Suppressor macrophage treated with lipopolysaccharide for 1 hour (primary cell): ENCODE measurements at regions not wholly inside any gene's neighbourhood (a gene's known extent, or its start where the extent isn't known, plus 50 kb on each side); places are given as distances from the start of the nearest gene placed in this dataset.
"Not testable (repeated sequence)": the region's sequence is repeated elsewhere in the genome, so short reads cannot be mapped to it uniquely, and the experiment has no call there.

Experiments used
- DNase-seq, 3 donors: peaks; one replicate each; pipeline ENCODE4 v3.0.0-alpha.2; 2020 to 2022

DNA sequence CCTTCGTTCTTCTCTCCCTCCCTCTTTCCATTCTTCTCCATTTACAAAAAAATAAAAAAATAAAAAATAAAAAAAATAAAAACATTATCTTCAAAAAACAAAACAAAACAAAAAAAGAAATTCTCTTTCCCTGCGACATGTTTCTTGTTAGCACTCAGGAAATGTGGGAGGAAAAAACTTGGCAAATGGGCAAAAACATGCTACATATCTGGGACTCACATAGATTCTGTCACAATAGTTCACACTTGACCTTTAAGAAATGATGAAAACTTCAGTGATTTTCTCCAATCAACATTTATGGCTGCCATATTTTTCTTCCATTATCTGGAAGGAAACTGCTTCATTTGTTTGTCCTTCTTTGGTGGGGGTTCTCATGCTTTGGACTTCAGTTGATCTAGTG lies 109.3 kb downstream of the PRKAB2 start:
- DNase-seq, result no peak

DNA sequence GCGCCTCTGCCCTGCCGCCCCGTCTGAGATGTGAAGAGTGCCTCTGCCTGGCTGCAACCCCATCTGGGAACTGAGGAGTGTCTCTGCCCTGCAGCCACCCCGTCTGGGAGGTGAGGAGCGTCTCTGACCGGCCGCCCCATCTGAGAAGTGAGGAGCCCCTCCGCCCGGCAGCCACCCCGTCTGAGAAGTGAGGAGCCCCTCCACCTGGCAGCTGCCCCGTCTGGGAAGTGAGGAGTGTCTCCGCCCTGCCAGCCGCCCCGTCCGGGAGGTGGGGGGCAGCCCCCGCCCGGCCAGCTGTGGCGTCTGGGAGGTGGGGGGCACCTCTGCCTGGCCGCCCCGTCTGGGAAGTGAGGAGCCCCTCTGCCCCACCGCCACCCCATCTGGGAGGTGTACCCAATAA lies 110.4 kb downstream of the PRKAB2 start:
- not testable (repeated sequence) for DNase-seq

DNA sequence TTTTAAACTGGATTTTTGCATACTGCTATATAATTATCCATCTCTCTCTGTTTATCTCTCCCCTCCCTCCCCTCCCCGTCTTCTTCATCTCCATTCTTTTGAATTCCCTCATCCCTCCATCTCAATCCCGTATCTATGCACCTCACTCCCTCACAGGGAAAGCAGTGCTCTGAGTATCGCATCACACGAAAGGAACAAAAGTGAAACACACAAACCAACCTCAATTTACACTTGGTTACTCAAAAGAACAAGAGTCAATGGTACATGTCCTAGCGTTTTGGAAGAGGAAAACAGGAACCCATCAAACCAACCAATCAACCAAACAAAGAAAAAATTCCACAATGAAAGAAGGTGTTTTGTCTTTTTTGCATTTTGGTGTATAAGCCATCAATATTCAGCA lies 115.1 kb downstream of the NBPF12 start:
- DNase-seq, result no peak

DNA sequence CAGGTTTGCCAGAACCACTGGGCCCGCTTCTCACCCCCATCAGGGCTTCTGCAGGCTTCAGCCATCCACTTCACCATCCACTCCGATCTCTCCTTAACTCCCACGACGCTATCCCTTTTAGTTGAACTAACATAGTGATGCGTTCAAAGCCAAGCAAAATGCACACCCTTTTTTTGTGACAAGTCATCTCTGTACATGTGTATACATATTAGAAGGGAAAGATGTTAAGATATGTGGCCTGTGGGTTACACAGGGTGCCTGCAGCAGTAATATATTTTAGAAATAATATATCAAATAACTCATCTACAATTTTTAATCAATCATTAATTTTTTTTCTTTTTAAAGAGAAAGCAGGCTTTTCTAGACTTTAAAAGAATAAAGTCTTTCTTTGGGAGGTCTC lies 114.6 kb downstream of the NBPF12 start:
- no peak for DNase-seq

DNA sequence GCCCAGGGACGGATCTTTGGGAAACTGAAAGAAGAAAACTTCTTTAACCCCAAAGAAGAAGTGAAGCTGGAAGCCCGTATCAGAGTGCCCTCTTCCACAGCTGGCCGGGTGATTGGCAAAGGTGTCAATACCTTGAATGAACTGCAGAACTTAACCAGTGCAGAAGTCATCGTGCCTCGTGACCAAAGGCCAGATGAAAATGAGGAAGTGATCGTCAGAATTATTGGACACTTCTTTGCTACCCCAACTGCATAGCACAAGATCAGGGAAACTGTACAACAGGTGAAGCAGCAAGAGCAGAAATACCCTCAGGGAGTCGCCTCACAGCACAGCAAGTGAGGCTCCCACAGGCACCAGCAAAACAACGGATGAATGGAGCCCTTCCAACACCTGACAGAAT lies 114.0 kb downstream of the NBPF12 start:
- no peak for DNase-seq

DNA sequence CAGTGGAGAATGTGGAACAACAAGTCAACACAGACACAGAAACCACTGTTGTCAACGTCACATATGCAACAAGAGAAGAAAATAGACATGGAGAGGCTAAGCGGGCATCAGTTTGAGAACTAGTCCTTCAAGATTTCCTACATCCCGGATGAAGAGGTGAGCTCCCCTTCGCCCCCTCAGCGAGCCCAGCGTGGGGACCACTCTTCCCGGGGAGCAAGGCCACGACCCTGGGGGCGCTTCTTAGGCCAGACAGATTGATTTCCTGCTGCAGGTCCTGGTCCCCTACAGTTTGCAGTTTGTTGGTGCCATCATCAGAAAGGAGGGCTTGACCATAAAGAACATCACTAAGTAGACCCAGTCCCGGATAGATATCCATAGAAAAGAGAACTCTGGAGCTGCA lies 113.0 kb downstream of the NBPF12 start:
- DNase-seq, result no peak

DNA sequence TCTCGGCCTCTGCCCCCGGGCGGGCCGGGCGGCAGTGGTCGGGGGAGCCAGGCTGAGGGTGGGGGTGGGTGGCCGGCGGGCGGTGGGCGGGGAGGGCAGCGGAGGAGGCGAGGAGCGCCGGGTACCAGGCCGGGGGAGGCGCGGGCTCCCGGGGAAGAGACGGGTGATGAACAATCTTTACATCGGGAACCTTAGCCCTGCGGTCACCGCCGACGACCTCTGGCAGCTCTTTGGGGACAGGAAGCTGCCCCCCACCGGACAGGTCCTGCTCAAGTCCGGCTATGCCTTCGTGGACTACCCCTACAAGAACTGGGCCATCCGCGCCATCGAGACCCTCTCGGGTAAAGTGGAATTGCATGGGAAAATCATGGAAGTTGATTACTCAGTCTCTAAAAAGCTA lies 112.5 kb downstream of the NBPF12 start:
- no peak for DNase-seq

DNA sequence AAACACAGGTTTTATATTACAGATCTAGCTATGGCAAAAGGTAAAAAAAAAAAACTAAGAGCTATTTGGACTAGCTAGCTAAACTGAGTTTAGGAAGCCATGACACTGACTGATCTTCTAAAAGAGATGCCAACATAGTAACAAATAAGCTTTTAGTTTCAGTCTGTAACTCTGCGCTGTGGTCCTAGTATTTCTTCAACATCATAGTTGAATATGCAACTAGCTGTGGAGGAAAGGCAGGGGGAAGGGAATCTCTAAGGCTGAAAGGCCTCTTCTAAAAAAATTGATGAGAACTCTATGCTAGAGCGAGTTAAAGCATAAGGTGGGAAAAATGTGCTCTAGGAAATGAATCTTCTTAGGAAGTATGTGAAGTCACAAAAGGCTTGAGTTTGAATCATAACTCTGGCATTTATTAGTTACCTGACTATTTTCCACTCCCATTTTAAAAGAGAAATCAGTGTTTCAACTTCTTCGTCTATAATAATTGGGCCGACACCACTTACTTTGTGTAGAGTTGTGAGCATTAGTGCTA lies 108.8 kb downstream of the NBPF12 start:
- not testable (repeated sequence) for DNase-seq

DNA sequence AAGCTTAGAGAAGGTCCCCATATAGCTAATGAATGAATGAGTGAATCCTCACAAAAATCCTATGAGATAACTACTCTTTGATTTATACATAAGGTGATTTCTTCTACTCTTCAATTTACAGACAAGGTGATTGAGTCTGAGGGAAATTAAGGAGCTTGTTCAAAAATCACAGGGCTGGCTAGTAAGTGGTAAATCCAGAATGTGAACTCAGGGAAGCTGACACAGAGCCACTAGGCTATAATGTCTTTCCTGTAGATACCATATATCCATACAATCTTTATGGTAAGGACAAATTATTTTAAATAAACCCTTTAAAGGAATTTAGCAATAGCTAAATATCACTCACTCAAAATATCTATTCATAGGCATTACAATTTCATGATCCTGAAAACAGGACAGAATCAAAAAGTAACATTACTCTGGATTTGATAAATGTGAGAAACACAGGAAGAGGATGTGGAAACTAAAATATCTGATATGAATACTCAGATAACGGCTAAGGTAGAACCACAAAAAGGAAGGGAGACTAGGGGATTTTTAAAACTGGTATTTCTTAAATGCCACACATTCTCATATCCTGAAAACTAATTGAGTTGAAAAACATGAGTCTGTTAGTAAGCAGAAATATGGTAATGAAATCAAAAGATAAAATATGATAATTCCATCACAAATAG lies 108.2 kb downstream of the NBPF12 start:
- DNase-seq, result peak in 2 of 3 donors; percentile 10 to 20
